ENCODE measurements at regions not wholly inside any gene's neighbourhood (a gene's known extent, or its start where the extent isn't known, plus 50 kb on each side); places are given as distances from the start of the nearest gene placed in this dataset.

DNA sequence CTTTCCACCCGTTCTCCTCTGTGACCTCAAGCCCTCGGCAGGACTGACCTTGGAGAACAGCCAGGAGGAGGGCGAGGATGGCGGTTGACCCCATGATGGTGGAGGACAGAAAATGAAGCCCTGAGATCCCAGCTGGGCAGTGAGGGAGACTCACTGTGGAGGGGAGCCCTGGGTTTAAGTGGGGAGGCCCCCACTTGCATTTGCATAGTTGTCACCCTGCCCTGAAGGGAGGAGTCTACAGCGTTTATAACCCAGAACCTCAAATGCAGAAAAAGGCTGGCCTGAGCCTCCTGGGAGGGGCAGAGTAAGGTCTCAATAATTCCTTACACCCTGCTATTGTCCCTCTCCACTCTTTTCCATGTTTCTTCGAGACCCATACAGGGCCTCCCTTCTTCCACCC lies 1052.7 kb downstream of the TMEM121 start:
- TF ChIP-seq, protein P1, sequence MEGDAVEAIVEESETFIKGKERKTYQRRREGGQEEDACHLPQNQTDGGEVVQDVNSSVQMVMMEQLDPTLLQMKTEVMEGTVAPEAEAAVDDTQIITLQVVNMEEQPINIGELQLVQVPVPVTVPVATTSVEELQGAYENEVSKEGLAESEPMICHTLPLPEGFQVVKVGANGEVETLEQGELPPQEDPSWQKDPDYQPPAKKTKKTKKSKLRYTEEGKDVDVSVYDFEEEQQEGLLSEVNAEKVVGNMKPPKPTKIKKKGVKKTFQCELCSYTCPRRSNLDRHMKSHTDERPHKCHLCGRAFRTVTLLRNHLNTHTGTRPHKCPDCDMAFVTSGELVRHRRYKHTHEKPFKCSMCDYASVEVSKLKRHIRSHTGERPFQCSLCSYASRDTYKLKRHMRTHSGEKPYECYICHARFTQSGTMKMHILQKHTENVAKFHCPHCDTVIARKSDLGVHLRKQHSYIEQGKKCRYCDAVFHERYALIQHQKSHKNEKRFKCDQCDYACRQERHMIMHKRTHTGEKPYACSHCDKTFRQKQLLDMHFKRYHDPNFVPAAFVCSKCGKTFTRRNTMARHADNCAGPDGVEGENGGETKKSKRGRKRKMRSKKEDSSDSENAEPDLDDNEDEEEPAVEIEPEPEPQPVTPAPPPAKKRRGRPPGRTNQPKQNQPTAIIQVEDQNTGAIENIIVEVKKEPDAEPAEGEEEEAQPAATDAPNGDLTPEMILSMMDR (IDR thresholded peaks at IDR 0.05) = no peak
- TF ChIP-seq POLR2A (IDR thresholded peaks at IDR 0.05) = no peak
